ENCODE measurements at regions not wholly inside any gene's neighbourhood (a gene's known extent, or its start where the extent isn't known, plus 50 kb on each side); places are given as distances from the start of the nearest gene placed in this dataset.

GRCh38 chr3:189494632-189495031 lies 136.6 kb upstream of the TP63 start:
- TF ChIP-seq ZNF138 (tag by site-specific recombination; IDR thresholded peaks at IDR 0.05; ENCODE audit: borderline replicate concordance) (no peak), BCL11A (tag by site-specific recombination; IDR thresholded peaks at IDR 0.05; ENCODE audit: low read depth) (no peak), CTCF (tag by site-specific recombination; IDR thresholded peaks at IDR 0.05) (no peak), ZBTB8A (tag by site-specific recombination; IDR thresholded peaks at IDR 0.05) (no peak), TSHZ1 (tag by site-specific recombination; IDR thresholded peaks at IDR 0.05; ENCODE audit: borderline replicate concordance) (no peak), HOXA7 (CRISPR knock-in tag; IDR thresholded peaks at IDR 0.05; ENCODE audit: borderline replicate concordance) (no peak), ZBTB10 (tag by site-specific recombination; IDR thresholded peaks at IDR 0.05) (no peak), ZNF214 (tag by site-specific recombination; IDR thresholded peaks at IDR 0.05; ENCODE audit: borderline replicate concordance) (no peak)

Data from HEK293 (cell line).